NB4 (cell line): ENCODE measurements at regions not wholly inside any gene's neighbourhood (a gene's known extent, or its start where the extent isn't known, plus 50 kb on each side); places are given as distances from the start of the nearest gene placed in this dataset.
A peak's percentile ranks its signal among the peaks of the same experiment; 100 is the strongest.

Experiments
- DNase-seq: peaks from one replicate; pipeline ENCODE4 v3.0.0; 2010; ENCODE audit warnings: low read depth
- H3K4me3 ChIP-seq: one replicate; pipeline ENCODE4 v1.5.1; 2011; ENCODE audit warnings: mild to moderate bottlenecking, low read depth, low read length, moderate library complexity
- MYC ChIP-seq: IDR thresholded peaks from 2 replicates; pipeline ENCODE4 v1.6.1; 2011; ENCODE audit warnings: low read depth, low read length
- POLR2A ChIP-seq: IDR thresholded peaks from 2 replicates; pipeline ENCODE4 v1.6.1; 2011; ENCODE audit warnings: mild to moderate bottlenecking; ENCODE audit not compliant: insufficient read length; ENCODE audit errors: extremely low read depth
- TF ChIP-seq, protein P1 (sequence below): IDR thresholded peaks from one replicate; pipeline ENCODE4 v1.5.1; 2012; ENCODE audit warnings: low read depth, low read length
- TF ChIP-seq, protein P2 (sequence below): IDR thresholded peaks from 2 replicates; pipeline ENCODE4 v1.6.1; 2011; ENCODE audit warnings: low read depth, low read length

DNA sequence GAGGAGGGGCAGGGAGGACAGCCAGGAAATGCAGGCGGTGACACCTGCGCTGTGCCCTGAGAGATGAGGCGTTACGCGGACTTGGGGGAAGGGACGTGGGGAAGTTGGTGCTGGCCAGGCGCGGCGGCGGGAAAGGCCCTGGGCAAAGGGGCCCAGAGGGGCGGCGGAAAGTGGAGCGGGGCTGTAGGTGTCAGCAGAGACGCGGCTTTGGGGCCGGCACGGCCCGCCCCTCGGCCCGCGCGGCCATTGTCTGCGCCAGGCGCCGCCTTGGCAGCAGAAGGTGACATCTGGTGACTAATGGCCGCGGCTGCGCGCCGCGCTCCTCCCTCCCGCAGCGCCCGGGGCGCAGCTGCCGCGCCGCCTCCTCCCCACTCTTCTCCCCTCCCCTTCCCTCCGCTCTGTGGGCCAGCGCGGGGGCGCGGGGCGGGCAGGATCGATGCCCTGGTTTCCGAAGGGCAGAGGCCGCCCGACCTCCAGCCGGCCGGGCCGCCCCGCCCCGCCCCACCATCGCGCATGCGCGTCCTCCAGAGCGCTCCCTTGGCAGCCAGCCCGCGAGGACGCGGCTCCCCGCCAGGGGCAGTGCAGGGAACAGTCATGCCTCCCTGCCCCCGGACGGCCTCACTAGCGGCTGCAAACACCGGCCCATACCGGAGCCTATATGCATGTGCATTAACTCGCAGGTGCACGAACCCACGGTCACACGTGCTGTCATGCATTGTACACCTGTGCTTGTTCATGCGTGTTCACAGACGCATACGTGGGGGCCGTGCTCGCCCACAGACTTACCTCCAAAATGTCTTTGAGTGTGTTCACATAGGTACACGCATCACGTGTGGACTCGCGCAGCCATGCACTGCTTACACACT lies 269.6 kb downstream of the RPS24 start:
- peak overlapping the region; percentile 69 for H3K4me3 ChIP-seq
- DNase-seq, result peak; percentile 97
- peak; percentile 38 for TF ChIP-seq POLR2A
- TF ChIP-seq, protein P1, sequence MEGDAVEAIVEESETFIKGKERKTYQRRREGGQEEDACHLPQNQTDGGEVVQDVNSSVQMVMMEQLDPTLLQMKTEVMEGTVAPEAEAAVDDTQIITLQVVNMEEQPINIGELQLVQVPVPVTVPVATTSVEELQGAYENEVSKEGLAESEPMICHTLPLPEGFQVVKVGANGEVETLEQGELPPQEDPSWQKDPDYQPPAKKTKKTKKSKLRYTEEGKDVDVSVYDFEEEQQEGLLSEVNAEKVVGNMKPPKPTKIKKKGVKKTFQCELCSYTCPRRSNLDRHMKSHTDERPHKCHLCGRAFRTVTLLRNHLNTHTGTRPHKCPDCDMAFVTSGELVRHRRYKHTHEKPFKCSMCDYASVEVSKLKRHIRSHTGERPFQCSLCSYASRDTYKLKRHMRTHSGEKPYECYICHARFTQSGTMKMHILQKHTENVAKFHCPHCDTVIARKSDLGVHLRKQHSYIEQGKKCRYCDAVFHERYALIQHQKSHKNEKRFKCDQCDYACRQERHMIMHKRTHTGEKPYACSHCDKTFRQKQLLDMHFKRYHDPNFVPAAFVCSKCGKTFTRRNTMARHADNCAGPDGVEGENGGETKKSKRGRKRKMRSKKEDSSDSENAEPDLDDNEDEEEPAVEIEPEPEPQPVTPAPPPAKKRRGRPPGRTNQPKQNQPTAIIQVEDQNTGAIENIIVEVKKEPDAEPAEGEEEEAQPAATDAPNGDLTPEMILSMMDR, result peak; percentile 53
- peak; percentile 42 for TF ChIP-seq MYC
- TF ChIP-seq, protein P2, sequence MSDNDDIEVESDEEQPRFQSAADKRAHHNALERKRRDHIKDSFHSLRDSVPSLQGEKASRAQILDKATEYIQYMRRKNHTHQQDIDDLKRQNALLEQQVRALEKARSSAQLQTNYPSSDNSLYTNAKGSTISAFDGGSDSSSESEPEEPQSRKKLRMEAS, result peak; percentile 85

DNA sequence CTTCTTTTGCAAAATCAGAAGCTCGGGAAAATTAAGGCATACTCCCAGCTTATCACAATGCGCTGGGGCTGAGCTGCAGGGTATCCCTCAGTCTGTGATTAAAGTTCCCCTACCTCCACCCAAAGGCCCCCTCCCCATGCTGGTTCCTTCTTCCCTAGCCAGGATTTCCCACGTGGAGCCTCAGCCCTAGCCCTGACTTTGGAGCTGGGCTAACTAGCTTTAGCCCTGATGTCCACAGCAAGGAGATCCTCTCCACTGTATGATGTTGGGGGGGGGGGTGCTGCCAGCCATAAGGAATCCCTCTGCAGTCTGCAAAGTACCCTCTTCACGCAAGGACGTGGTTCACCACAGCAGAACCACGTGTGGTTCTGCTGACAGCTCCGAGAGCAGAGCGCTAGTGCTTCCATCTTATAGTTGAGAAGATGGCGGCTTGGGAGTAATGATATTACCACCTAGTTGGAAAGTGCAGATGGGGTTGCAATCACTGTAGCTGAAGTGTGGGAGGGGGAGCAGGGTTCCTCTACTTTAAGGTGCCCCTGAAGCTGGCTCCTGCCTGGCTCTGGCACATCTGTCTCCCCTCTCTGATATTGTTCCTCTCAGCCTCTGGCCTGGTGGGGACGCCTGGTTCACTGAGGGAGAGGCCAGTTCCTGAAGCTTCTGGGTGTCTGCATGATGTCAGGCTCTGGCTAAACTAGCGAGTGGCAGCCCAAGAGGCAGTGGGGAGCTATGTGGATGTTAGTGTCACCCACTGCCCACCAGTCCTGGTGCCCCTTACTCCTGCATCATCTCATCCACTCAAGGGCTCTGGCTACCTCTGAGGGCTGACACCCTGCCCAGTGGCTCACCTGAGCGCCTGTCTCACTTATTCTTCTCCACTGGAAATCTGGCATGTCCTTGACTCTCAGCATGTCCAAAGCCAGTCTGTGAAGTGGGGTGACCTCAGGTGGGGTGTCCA lies 270.7 kb downstream of the RPS24 start:
- DNase-seq, result no peak
- TF ChIP-seq, protein P1, result no peak
- TF ChIP-seq POLR2A (no peak), MYC (no peak)
- TF ChIP-seq, protein P2, result no peak
- H3K4me3 ChIP-seq, result no peak overlapping the region

DNA sequence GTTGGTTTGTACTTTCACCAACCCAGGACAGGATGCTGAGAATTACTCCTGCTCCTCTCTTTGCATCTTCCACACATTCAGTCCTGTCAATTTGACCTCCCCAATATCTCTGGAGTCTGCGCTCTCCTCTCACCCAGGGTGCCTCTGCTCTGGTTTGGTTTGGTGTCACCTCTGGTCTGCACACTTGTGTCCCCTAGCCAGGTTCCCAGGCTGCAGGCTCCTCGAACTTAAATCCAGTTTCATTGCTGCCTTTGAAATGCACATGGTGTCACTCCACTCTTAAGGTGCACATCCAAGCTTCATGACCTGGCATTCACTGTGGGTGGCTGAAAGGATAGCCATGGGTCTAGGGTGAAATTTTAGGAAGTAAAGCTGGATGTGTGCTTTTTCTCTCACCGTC lies 271.6 kb downstream of the RPS24 start:
- DNase-seq, result no peak
- TF ChIP-seq POLR2A, result no peak
- TF ChIP-seq, protein P1, result no peak
- no peak for TF ChIP-seq MYC
- TF ChIP-seq, protein P2, result no peak
- no peak overlapping the region for H3K4me3 ChIP-seq

DNA sequence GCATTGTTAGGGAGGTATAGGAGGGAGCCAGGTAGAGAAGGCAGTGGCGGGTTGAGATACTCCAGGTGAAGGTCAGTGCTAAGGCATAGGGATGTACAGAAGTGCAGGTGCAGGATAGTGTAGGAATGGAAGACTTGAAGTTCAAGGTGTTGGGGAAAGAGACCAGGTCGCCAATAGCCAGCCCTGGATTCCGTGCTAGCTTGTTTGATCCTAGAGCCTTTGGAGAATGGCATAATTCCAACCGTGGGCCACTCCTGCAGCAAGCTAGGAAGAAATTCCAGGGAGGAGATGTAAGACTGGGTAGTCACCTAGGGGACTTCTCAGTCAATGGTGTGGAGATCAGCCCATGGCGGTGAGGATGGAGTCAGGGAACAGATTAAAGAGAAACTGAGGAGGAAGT lies 272.7 kb downstream of the RPS24 start:
- TF ChIP-seq POLR2A, result no peak
- no peak for TF ChIP-seq MYC
- TF ChIP-seq, protein P1, result no peak
- TF ChIP-seq, protein P2, result no peak
- no peak for DNase-seq
- no peak overlapping the region for H3K4me3 ChIP-seq

DNA sequence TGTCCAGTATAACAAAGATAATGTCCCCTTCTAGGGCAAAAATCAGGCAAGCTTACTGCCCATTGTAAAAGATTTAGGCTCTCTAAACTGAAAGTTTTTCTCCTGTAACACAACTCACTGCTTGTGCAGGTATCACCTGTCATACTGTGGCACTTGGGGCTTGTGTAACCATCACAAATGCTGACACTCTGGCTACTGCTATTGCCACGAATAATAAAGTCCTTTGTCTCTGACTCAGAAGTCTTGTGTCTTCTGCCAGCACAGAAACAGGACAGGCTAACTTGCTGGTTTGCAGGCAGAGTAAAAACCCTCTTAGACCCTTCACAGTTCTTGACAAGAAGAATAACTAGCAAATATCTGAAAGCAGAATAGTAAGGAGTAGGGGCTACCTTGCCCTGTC lies 273.9 kb downstream of the RPS24 start:
- DNase-seq, result no peak
- no peak for TF ChIP-seq MYC
- TF ChIP-seq, protein P2, result no peak
- TF ChIP-seq, protein P1, result no peak
- TF ChIP-seq POLR2A, result no peak
- no peak overlapping the region for H3K4me3 ChIP-seq
